GM21619 (cell line): ENCODE measurements at regions not wholly inside any gene's neighbourhood (a gene's known extent, or its start where the extent isn't known, plus 50 kb on each side); places are given as distances from the start of the nearest gene placed in this dataset.
"Not testable (repeated sequence)": the region's sequence is repeated elsewhere in the genome, so short reads cannot be mapped to it uniquely, and the experiment has no call there.

ENCODE experiments used
- ATAC-seq: cut with Tn5 transposase; IDR thresholded peaks from one replicate; pipeline ENCODE4 v1.9.1; 2021; ENCODE audit not compliant: unreplicated experiment

- ATAC-seq: peak; percentile 97
Observed at GRCh38 chr13:38415233-38415632, 65.6 kb downstream of the UFM1 start.

DNA sequence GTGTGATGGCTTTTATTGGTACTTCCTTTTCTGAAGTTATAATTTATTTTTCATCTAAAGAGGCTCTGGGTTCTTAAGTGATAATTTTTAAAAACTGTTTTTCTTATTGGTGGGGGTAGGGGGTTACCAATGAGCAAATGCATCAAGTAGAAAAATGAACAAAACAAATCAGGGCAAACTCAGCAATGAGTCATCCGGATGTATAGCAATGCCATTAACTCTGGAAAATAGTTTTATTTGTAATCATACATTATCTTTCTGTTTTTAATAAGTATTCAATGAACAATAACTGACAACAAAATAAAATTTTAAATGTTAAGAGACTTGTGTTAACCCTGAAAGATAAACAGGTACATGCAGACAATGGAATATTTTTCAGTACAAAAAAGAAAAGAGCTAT is 67.6 kb downstream of the UFM1 start:
- no peak for ATAC-seq

GRCh38 chr13:38417727-38418126 is 68.1 kb downstream of the UFM1 start:
- ATAC-seq: no peak

DNA sequence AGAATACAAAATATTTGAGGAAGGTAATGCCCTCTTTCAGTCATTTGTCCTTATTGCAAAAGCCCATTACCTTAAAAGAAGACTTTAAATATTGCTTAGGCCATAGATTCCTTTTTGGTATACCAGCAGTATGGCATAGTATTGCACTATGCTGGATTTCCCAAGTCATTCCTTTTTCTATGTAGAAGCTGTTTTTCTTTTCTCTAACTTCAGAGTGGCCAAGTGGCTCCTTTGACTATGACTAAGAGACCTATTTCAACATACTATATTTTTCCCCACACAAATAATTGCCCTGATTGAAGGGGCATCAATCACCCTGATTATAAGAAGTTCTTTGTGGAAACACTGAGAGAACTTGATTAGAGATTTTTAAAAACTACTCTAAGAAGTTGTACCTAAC is 68.6 kb downstream of the UFM1 start:
- no peak for ATAC-seq

- peak; percentile 31 for ATAC-seq
Observed at GRCh38 chr13:38419312-38419873, 69.7 kb downstream of the UFM1 start.

DNA sequence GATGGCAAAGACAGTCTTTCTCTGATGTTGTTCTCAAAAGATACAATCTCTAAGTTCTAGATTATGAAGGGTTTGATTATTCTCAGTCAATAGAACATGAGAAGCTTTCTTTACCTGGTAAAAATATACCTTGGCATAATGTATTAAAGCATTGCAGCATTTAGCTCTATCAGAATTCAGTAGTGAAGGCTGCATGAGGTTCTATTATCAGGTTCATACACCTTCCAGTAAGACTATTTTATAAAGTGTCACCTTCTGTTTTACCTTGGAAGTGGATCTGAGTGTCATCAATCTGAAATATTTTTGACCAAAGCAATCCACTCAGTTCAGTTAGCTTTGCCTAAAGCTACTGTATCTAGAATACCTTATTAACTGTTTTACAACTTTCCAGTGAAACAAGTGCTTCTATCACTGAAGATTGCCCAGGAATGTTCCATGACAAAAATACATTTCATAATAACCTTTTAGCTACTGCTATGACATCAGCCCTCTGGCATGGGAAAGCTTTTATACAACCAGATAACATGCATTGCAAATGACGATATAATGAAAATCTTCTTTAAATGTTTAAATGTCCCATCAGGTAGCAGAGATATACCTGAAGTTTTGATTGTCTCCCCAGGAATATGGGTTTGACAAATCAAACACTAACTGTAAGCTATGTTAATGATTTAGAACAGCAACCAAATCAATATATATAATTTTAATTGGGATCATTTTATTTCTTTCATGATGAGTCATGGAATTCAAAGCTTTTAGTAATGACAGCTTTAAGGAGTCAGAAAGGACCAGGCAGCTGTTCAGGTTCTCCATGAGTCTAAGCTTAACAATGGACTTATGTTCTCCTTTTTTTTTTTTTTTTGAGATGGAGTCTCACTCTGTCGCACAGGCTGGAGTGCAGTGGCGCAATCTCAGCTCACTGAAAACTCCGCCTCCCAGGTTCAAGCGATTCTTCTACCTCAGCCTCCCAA is 72.2 kb downstream of the UFM1 start:
- no peak for ATAC-seq

- no peak for ATAC-seq
Observed at GRCh38 chr13:38429916-38430315, 80.3 kb downstream of the UFM1 start.

DNA sequence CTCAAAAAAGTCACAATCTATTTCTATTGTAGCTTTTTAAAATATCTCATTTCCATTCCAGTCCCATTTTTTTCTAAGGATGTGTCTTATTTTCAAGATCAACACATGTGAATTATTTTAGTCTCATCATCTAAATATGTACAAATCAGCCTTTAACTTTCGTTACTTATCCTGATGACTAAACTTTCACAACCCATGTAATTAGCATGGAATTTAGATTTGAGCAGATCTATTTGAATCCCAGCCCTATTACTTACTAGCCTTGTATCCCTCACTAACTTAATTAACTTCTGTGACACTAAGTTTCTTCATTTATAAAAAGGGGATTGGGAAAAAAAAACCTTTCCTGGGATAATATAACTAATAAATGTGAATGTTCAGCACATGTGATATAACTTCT is 81.1 kb downstream of the UFM1 start:
- no peak for ATAC-seq

DNA sequence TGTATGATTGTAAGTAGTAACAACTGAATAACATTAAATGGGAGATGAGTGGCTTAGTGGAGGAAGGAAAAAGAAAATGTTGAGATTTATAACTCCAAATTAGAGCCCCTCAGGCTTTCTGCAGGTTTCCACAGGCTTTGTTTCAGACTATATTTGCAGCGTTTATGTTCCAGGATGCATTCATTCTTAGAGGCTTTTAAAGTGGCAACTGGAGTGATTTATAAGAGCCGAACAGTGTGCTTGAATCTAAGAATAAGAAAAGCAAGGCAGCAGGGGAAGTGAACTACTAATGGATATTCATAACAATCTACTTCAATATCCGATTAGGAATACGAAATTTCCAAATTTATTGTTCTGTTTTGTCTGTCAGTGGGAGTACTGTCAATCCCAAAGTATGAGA is 91.0 kb downstream of the UFM1 start:
- no peak for ATAC-seq

GRCh38 chr13:38444904-38445303 is 95.3 kb downstream of the UFM1 start:
- no peak for ATAC-seq

GRCh38 chr13:38452656-38453055 is 103.0 kb downstream of the UFM1 start:
- ATAC-seq: no peak

GRCh38 chr13:38462605-38463004 is 113.0 kb downstream of the UFM1 start:
- ATAC-seq: no peak

- ATAC-seq: no peak
Observed at GRCh38 chr13:38463048-38463447, 113.4 kb downstream of the UFM1 start.

GRCh38 chr13:38472411-38472810 is 122.8 kb downstream of the UFM1 start:
- not testable (repeated sequence) for ATAC-seq

- no peak for ATAC-seq
Observed at GRCh38 chr13:38473305-38473704, 123.7 kb downstream of the UFM1 start.

- no peak for ATAC-seq
Observed at GRCh38 chr13:38477676-38478075, 128.0 kb downstream of the UFM1 start.

GRCh38 chr13:38483623-38484022 is 134.0 kb downstream of the UFM1 start:
- ATAC-seq: peak; percentile 71

DNA sequence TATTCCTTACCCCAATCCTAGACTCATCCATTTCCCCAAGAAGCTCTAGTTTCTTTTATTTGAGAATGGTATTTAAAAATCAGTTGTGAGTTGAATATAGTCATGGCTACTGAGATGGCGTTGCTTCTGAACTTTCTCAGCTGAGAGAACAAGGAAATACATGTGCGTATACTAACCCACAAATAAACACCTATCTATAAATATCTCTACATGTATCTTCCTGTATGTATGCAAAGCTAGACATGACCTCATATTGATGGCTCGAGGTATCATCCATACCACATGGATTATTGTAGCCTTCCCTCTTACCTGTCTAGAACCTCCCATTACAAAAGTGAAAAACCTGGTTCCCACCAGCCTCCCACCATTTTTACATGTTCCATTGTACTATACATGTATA is 141.0 kb downstream of the UFM1 start:
- no peak for ATAC-seq

DNA sequence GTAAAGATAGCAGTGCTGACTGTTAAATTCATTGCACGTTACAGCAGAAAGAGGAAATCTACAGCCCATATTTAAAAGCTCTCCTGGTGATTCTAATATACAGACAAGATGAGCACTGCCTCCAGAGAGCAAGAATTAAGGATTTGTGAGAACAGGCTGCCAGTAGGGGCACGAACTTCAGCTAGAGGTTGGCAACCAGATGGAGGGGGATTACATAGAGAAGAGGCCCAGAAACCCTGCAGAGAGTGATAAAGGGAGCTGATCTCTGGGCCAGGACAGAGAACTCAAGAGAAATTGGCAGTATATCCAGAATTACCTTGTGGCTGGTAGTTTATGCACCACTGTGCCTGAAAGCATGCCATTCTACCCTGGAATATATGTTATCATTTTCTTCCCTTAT is 144.8 kb downstream of the UFM1 start:
- no peak for ATAC-seq

DNA sequence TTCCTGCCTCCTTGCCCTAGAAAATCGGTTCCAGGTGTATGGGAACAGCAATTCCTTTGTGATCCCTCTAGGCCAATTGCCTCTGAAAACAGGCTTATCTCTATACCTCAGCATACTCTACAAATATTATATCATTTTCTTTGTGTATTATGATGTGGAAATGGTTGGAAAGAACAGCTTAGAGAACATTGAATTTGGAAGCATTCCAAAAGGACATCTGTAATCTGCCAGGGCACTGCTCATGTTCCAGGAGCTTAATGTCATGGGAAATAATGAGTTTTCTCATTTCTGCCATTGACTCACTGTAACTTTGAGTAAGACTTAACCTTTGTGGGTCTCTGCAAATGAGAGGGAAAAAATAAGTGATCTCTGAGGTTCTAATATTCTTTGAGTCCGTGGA is 147.3 kb downstream of the UFM1 start:
- ATAC-seq: no peak

DNA sequence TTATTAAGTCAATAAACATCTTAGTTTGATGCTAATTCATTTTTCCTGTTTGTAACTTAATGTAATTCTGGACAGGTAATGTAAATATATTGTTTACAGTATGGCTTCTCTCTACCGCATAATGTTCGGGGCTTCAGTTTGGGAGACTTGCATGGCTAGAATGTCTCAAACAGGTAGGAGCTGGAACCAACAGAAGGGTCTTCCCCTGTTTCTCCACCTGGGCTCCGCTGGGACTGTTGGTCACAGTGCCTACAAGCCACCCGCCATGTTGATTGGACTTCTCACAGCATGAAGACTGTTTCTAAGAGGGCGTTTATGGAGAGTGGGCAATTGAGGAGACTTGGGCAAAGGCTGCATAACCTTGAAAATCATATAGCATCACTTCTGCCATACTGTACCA is 148.6 kb downstream of the UFM1 start:
- ATAC-seq: no peak

GRCh38 chr13:38514575-38514974 is 164.9 kb downstream of the UFM1 start:
- ATAC-seq: no peak

DNA sequence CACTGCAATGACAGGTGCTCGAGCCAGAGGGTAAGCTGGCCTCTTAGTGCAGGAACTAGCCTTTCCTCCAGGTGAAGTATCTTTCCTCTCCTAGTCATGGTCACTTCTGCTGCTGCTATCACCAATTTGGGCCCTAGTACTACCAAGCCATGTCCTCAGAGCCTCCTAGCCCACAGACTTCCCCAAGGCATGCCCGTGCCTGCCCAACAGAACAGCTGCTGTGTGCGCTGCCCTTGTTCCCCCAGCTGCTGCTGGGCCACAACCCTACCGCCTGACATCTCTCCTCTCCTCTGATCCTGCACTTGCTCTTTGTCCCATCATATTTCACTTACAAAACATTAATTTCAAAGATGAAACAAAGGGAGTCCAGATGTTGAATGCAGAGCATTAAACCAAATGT is 168.5 kb upstream of the FREM2 start:
- no peak for ATAC-seq
